ENCODE measurements at regions not wholly inside any gene's neighbourhood (a gene's known extent, or its start where the extent isn't known, plus 50 kb on each side); places are given as distances from the start of the nearest gene placed in this dataset.

- peak; percentile 44 for DNase-seq (ENCODE audit: low spot score)
- Histone ChIP-seq H3K9ac (ENCODE audit: low read depth, low read length, poor library complexity) (no peak overlapping the region), H2BK120ac (ENCODE audit: low read depth, low read length) (no peak overlapping the region), H3K23ac (ENCODE audit: low read depth, low read length, poor library complexity) (no peak overlapping the region), H2BK12ac (ENCODE audit: low read length) (no peak overlapping the region), H3K4me1 (ENCODE audit: control insufficient read depth in 2 of 2, insufficient read depth in 1 of 2, low read depth in 1 of 2, low read length in 2 of 2) (peaks cover 9 to 15% of the 10 kb centered on the region in 2 donors), H3K18ac (ENCODE audit: low read length) (peak overlapping the region; percentile 76), H2BK15ac (ENCODE audit: low read length) (peak overlapping the region; percentile 45), H3K79me1 (ENCODE audit: low read depth, low read length) (no peaks in the 10 kb centered on the region), H2AFZ (ENCODE audit: low read length) (peak overlapping the region; percentile 84), H3K4me2 (ENCODE audit: insufficient read depth, low read length, poor library complexity, severe bottlenecking) (peak overlapping the region; percentile 29), H3K27ac (replicated peaks; ENCODE audit: low read length) (peak overlapping the region; percentile 82), H3K36me3 (replicated peaks in 1 of 2; ENCODE audit: control insufficient read depth in 2 of 2, insufficient read depth in 2 of 2, low read length in 2 of 2) (no peaks in the 10 kb centered on the region), H2BK5ac (ENCODE audit: low read length) (peak overlapping the region; percentile 54), H3K4ac (ENCODE audit: low read length) (no peak overlapping the region), H4K8ac (ENCODE audit: low read depth, low read length) (no peak overlapping the region), H3K9me3 (replicated peaks in 1 of 2; ENCODE audit: control insufficient read depth in 2 of 2, insufficient read depth in 1 of 2, low read depth in 1 of 2, low read length in 2 of 2) (peaks cover 7 to 15% of the 10 kb centered on the region in 2 donors), H3K4me3 (ENCODE audit: low read length in 2 of 2) (peak overlapping the region in 1 of 2 donors; percentile 21), H4K91ac (ENCODE audit: low read depth, low read length, poor library complexity) (no peak overlapping the region), H3K27me3 (ENCODE audit: control insufficient read depth in 3 of 3, insufficient read depth in 3 of 3, low read depth in 1 of 3, low read length in 3 of 3) (no peaks in the 10 kb centered on the region), H2AK5ac (ENCODE audit: low read depth, low read length) (no peak overlapping the region), H3K14ac (ENCODE audit: low read length) (no peak overlapping the region)
- no CpG with 5 or more reads among the region's 19 CpGs for WGBS, 2 donors (ENCODE audit: extremely low coverage in 2 of 2, insufficient read length in 2 of 2, insufficient replicate concordance in 1 of 2)
These were observed 240.9 kb upstream of the SALL1 start for GRCh38 chr16:51391798-51392511.

GRCh38 chr16:51390877-51391276, 239.8 kb upstream of the SALL1 start:
- Histone ChIP-seq H2BK15ac (ENCODE audit: low read length) (no peak overlapping the region), H2BK5ac (ENCODE audit: low read length) (no peak overlapping the region), H3K9me3 (replicated peaks in 1 of 2; ENCODE audit: control insufficient read depth in 2 of 2, insufficient read depth in 1 of 2, low read depth in 1 of 2, low read length in 2 of 2) (peaks cover 7 to 14% of the 10 kb centered on the region in 2 donors), H3K4me1 (ENCODE audit: control insufficient read depth in 2 of 2, insufficient read depth in 1 of 2, low read depth in 1 of 2, low read length in 2 of 2) (peaks cover 9 to 15% of the 10 kb centered on the region in 2 donors), H2AFZ (ENCODE audit: low read length) (no peak overlapping the region), H3K27me3 (ENCODE audit: control insufficient read depth in 3 of 3, insufficient read depth in 3 of 3, low read depth in 1 of 3, low read length in 3 of 3) (no peaks in the 10 kb centered on the region), H3K4me3 (ENCODE audit: low read length in 2 of 2) (no peak overlapping the region), H3K27ac (replicated peaks; ENCODE audit: low read length) (peak overlapping the region; percentile 16), H2BK120ac (ENCODE audit: low read depth, low read length) (no peak overlapping the region), H3K36me3 (replicated peaks in 1 of 2; ENCODE audit: control insufficient read depth in 2 of 2, insufficient read depth in 2 of 2, low read length in 2 of 2) (no peaks in the 10 kb centered on the region), H2BK12ac (ENCODE audit: low read length) (no peak overlapping the region), H3K23ac (ENCODE audit: low read depth, low read length, poor library complexity) (no peak overlapping the region), H4K8ac (ENCODE audit: low read depth, low read length) (no peak overlapping the region), H3K18ac (ENCODE audit: low read length) (no peak overlapping the region), H3K9ac (ENCODE audit: low read depth, low read length, poor library complexity) (no peak overlapping the region), H3K79me1 (ENCODE audit: low read depth, low read length) (no peaks in the 10 kb centered on the region), H3K14ac (ENCODE audit: low read length) (no peak overlapping the region), H3K4ac (ENCODE audit: low read length) (no peak overlapping the region), H4K91ac (ENCODE audit: low read depth, low read length, poor library complexity) (no peak overlapping the region), H3K4me2 (ENCODE audit: insufficient read depth, low read length, poor library complexity, severe bottlenecking) (no peak overlapping the region), H2AK5ac (ENCODE audit: low read depth, low read length) (no peak overlapping the region)
- no peak for DNase-seq (ENCODE audit: low spot score)
- no CpG with 5 or more reads among the region's 3 CpGs for WGBS, 2 donors (ENCODE audit: extremely low coverage in 2 of 2, insufficient read length in 2 of 2, insufficient replicate concordance in 1 of 2)

- WGBS, 2 donors (ENCODE audit: extremely low coverage in 2 of 2, insufficient read length in 2 of 2, insufficient replicate concordance in 1 of 2): no CpG with 5 or more reads among the region's 1 CpG
- peaks cover 15 to 23% of the 10 kb centered on the region in 2 donors for H3K4me1 ChIP-seq (ENCODE audit: control insufficient read depth in 2 of 2, insufficient read depth in 1 of 2, low read depth in 1 of 2, low read length in 2 of 2)
- no peak overlapping the region for H3K4me3 ChIP-seq (ENCODE audit: low read length in 2 of 2)
- no peak overlapping the region for H3K18ac ChIP-seq (ENCODE audit: low read length)
- H3K4me2 ChIP-seq (ENCODE audit: insufficient read depth, low read length, poor library complexity, severe bottlenecking): no peak overlapping the region
- DNase-seq (ENCODE audit: low spot score): no peak
- H3K9ac ChIP-seq (ENCODE audit: low read depth, low read length, poor library complexity): no peak overlapping the region
- no peak overlapping the region for H2BK15ac ChIP-seq (ENCODE audit: low read length)
- H3K36me3 ChIP-seq (replicated peaks in 1 of 2; ENCODE audit: control insufficient read depth in 2 of 2, insufficient read depth in 2 of 2, low read length in 2 of 2): no peaks in the 10 kb centered on the region
- H2AFZ ChIP-seq (ENCODE audit: low read length): no peak overlapping the region
- H4K8ac ChIP-seq (ENCODE audit: low read depth, low read length): no peak overlapping the region
- H2BK5ac ChIP-seq (ENCODE audit: low read length): no peak overlapping the region
- no peak overlapping the region for H3K4ac ChIP-seq (ENCODE audit: low read length)
- H2AK5ac ChIP-seq (ENCODE audit: low read depth, low read length): no peak overlapping the region
- no peak overlapping the region for H3K27ac ChIP-seq (replicated peaks; ENCODE audit: low read length)
- no peaks in the 10 kb centered on the region for H3K27me3 ChIP-seq (ENCODE audit: control insufficient read depth in 3 of 3, insufficient read depth in 3 of 3, low read depth in 1 of 3, low read length in 3 of 3)
- no peak overlapping the region for H3K23ac ChIP-seq (ENCODE audit: low read depth, low read length, poor library complexity)
- H3K79me1 ChIP-seq (ENCODE audit: low read depth, low read length): no peaks in the 10 kb centered on the region
- peaks cover 7 to 14% of the 10 kb centered on the region in 2 donors for H3K9me3 ChIP-seq (replicated peaks in 1 of 2; ENCODE audit: control insufficient read depth in 2 of 2, insufficient read depth in 1 of 2, low read depth in 1 of 2, low read length in 2 of 2)
- no peak overlapping the region for H2BK12ac ChIP-seq (ENCODE audit: low read length)
- no peak overlapping the region for H4K91ac ChIP-seq (ENCODE audit: low read depth, low read length, poor library complexity)
- H2BK120ac ChIP-seq (ENCODE audit: low read depth, low read length): no peak overlapping the region
- H3K14ac ChIP-seq (ENCODE audit: low read length): no peak overlapping the region
These were observed 238.8 kb upstream of the SALL1 start for GRCh38 chr16:51389881-51390280.

GRCh38 chr16:51388516-51388951, 237.5 kb upstream of the SALL1 start:
- Histone ChIP-seq H3K36me3 (replicated peaks in 1 of 2; ENCODE audit: control insufficient read depth in 2 of 2, insufficient read depth in 2 of 2, low read length in 2 of 2) (no peaks in the 10 kb centered on the region), H2BK120ac (ENCODE audit: low read depth, low read length) (no peak overlapping the region), H3K9me3 (replicated peaks in 1 of 2; ENCODE audit: control insufficient read depth in 2 of 2, insufficient read depth in 1 of 2, low read depth in 1 of 2, low read length in 2 of 2) (peaks cover 7 to 11% of the 10 kb centered on the region in 2 donors), H2BK12ac (ENCODE audit: low read length) (no peak overlapping the region), H3K27me3 (ENCODE audit: control insufficient read depth in 3 of 3, insufficient read depth in 3 of 3, low read depth in 1 of 3, low read length in 3 of 3) (no peaks in the 10 kb centered on the region), H2BK5ac (ENCODE audit: low read length) (no peak overlapping the region), H3K23ac (ENCODE audit: low read depth, low read length, poor library complexity) (no peak overlapping the region), H3K4me2 (ENCODE audit: insufficient read depth, low read length, poor library complexity, severe bottlenecking) (no peak overlapping the region), H3K4me1 (ENCODE audit: control insufficient read depth in 2 of 2, insufficient read depth in 1 of 2, low read depth in 1 of 2, low read length in 2 of 2) (peaks cover 18 to 31% of the 10 kb centered on the region in 2 donors), H4K91ac (ENCODE audit: low read depth, low read length, poor library complexity) (no peak overlapping the region), H2AK5ac (ENCODE audit: low read depth, low read length) (no peak overlapping the region), H3K4ac (ENCODE audit: low read length) (no peak overlapping the region), H3K79me1 (ENCODE audit: low read depth, low read length) (no peaks in the 10 kb centered on the region), H3K27ac (replicated peaks; ENCODE audit: low read length) (no peak overlapping the region), H3K4me3 (ENCODE audit: low read length in 2 of 2) (no peak overlapping the region), H4K8ac (ENCODE audit: low read depth, low read length) (no peak overlapping the region), H3K14ac (ENCODE audit: low read length) (no peak overlapping the region), H2BK15ac (ENCODE audit: low read length) (no peak overlapping the region), H2AFZ (ENCODE audit: low read length) (no peak overlapping the region), H3K18ac (ENCODE audit: low read length) (no peak overlapping the region), H3K9ac (ENCODE audit: low read depth, low read length, poor library complexity) (no peak overlapping the region)
- no peak for DNase-seq (ENCODE audit: low spot score)
- WGBS, 2 donors (ENCODE audit: extremely low coverage in 2 of 2, insufficient read length in 2 of 2, insufficient replicate concordance in 1 of 2): no CpG with 5 or more reads among the region's 6 CpGs

Data from neuronal stem cell (in vitro differentiated cells).